Suprapubic skin (tissue), 4 donors: ENCODE measurements at regions not wholly inside any gene's neighbourhood (a gene's known extent, or its start where the extent isn't known, plus 50 kb on each side); places are given as distances from the start of the nearest gene placed in this dataset.

Experiments used
- DNase-seq, 2 donors: peaks; one replicate each; pipeline ENCODE4 v3.0.0-alpha.2; 2019; ENCODE audit warnings: low spot score in 2 of 2
- H3K27ac ChIP-seq: fragments of 200-600 bp; sonication (generic); one replicate; pipeline ENCODE4 v1.5.1; 2019
- H3K27me3 ChIP-seq: fragments of 200-600 bp; sonication (generic); one replicate; pipeline ENCODE4 v1.5.1; 2019
- H3K36me3 ChIP-seq: fragments of 200-600 bp; sonication (generic); one replicate; pipeline ENCODE4 v1.5.1; 2019
- H3K4me1 ChIP-seq: fragments of 200-600 bp; sonication (generic); one replicate; pipeline ENCODE4 v1.5.1; 2019
- H3K4me3 ChIP-seq: fragments of 200-600 bp; sonication (generic); one replicate; pipeline ENCODE4 v1.5.1; 2019; ENCODE audit warnings: mild to moderate bottlenecking
- H3K9me3 ChIP-seq: fragments of 200-600 bp; sonication (generic); one replicate; pipeline ENCODE4 v1.5.1; 2019
- EP300 ChIP-seq: sonication (generic); formaldehyde crosslinking; IDR thresholded peaks from one replicate; pipeline ENCODE4 v1.6.1; 2017; ENCODE audit warnings: antibody characterized with exemption
- POLR2A ChIP-seq, 2 donors: fragments of 450-650 bp; IDR thresholded peaks; one replicate each; pipeline ENCODE4 v1.6.1; 2017; ENCODE audit warnings: antibody characterized with exemption in 2 of 2, mild to moderate bottlenecking in 2 of 2, moderate library complexity in 2 of 2
- POLR2AphosphoS5 ChIP-seq, 3 donors: sonication (generic); formaldehyde crosslinking; IDR thresholded peaks; one replicate each; pipeline ENCODE4 v1.6.1; 2017; ENCODE audit warnings: antibody characterized with exemption in 3 of 3
- WGBS: methylation state at CpG from one replicate; pipeline ENCODE4 v1.1.5; 2018; 5-methylcytosine and 5-hydroxymethylcytosine counted together
- TF ChIP-seq, protein P1 (sequence below), 2 donors: fragments of 200-600 bp in 1 of 2; fragments of 450-650 bp in 1 of 2; sonication (generic) in 1 of 2; IDR thresholded peaks; one replicate each; pipeline ENCODE4 v1.5.1; 2016 to 2019; ENCODE audit warnings: antibody characterized with exemption in 2 of 2, mild to moderate bottlenecking in 1 of 2, moderate library complexity in 1 of 2

DNA sequence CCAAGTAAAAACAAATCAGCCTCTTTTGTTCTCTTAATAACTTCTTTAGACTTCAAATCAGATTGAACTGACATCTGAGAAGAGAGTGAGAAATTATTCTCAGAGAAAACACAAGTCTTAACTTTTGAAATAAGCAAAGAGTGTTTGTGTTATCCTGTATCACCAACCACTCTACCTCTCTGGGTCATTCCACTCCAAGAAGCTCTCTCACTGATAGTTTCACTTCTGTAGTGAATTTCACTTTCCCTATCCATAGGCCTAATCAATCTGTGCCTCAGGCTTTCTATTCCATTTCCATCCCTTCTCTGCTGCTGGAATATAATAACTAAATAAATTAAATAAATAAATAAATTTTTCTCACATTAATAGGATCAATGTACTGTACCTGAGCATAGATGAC lies 235.0 kb downstream of the HTR1B start:
- H3K27ac ChIP-seq, result no peak overlapping the region
- TF ChIP-seq POLR2AphosphoS5 (IDR thresholded peaks at IDR 0.05) (no peak), POLR2A (IDR thresholded peaks at IDR 0.05) (no peak), EP300 (no peak)
- TF ChIP-seq, protein P1, sequence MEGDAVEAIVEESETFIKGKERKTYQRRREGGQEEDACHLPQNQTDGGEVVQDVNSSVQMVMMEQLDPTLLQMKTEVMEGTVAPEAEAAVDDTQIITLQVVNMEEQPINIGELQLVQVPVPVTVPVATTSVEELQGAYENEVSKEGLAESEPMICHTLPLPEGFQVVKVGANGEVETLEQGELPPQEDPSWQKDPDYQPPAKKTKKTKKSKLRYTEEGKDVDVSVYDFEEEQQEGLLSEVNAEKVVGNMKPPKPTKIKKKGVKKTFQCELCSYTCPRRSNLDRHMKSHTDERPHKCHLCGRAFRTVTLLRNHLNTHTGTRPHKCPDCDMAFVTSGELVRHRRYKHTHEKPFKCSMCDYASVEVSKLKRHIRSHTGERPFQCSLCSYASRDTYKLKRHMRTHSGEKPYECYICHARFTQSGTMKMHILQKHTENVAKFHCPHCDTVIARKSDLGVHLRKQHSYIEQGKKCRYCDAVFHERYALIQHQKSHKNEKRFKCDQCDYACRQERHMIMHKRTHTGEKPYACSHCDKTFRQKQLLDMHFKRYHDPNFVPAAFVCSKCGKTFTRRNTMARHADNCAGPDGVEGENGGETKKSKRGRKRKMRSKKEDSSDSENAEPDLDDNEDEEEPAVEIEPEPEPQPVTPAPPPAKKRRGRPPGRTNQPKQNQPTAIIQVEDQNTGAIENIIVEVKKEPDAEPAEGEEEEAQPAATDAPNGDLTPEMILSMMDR (IDR thresholded peaks at IDR 0.05), result no peak

DNA sequence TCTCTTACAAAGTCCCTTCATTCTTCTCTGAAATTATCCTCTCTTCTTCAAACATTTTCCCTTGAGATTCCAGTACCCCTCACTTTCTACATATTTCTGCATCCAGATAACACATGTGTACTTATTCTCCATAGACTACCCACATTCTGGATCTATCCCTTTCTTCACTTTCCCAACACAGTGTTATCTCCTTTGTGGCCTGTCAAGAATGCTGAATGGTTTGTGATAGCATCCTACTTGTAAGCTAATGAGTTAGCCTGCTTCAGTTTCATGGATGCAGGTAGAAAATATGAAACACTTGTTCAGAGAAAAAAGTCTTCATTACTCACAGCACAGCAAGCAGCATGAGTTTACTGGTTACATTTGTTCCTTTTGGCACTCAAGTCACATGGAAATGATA lies 245.4 kb downstream of the HTR1B start:
- DNase-seq, result no peak
- no peak overlapping the region for H3K27ac ChIP-seq

More for the DNA sequence above, 235.0 kb downstream of the HTR1B start:
- Histone ChIP-seq H3K9me3 (no peaks in the 10 kb centered on the region), H3K4me3 (no peak overlapping the region), H3K4me1 (no peaks in the 10 kb centered on the region), H3K27me3 (no peaks in the 10 kb centered on the region), H3K36me3 (no peaks in the 10 kb centered on the region)
- no peak for DNase-seq

DNA sequence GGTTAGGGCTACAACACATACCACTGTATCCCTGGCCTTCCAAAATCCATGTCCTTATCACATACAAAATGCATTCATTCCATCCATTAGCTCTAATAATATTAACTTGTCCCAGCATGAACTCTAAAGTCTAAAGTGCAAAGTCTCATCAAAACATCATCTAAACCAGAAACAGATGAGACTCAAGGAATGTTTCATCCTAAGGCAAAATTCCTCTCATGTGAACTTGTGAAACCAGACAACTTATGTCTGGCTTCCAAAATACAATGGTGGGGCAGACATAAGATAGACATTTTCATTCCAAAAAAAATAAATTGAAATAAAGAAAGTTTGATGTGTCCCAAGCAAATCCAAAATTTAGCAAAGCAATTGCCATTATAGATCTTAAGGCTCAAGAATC lies 257.4 kb downstream of the HTR1B start:
- Histone ChIP-seq H3K36me3 (no peaks in the 10 kb centered on the region), H3K9me3 (no peaks in the 10 kb centered on the region), H3K4me3 (no peak overlapping the region), H3K27me3 (no peaks in the 10 kb centered on the region), H3K27ac (no peak overlapping the region), H3K4me1 (no peaks in the 10 kb centered on the region)
- no peak for DNase-seq
- TF ChIP-seq POLR2AphosphoS5 (IDR thresholded peaks at IDR 0.05) (no peak), EP300 (no peak), POLR2A (IDR thresholded peaks at IDR 0.05) (no peak)
- TF ChIP-seq, protein P1 (IDR thresholded peaks at IDR 0.05), result no peak

More for the DNA sequence above, 245.4 kb downstream of the HTR1B start:
- Histone ChIP-seq H3K4me3 (no peak overlapping the region), H3K9me3 (peaks cover 7% of the 10 kb centered on the region), H3K4me1 (no peaks in the 10 kb centered on the region), H3K27me3 (no peaks in the 10 kb centered on the region), H3K36me3 (no peaks in the 10 kb centered on the region)
- TF ChIP-seq, protein P1 (IDR thresholded peaks at IDR 0.05), result no peak
- TF ChIP-seq POLR2A (IDR thresholded peaks at IDR 0.05) (no peak), EP300 (no peak), POLR2AphosphoS5 (IDR thresholded peaks at IDR 0.05) (no peak)

DNA sequence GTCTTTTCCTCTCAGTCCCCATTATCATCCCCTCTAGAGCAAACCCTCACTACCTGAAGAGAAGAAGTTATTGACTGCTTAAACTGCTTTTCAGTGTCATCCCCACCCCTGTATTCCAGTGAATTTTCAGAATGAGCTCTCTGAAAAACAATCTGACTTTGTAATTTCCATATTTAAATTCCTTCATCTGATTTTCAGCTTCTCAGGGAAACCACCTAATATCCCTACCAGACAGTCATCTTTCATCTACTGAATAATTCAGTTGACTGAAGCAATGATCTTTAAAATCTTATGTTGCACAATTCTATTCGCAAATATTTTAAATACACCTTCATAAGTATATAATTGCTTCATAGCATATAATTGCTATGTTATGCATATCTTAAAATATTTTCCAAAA lies 258.7 kb downstream of the HTR1B start:
- WGBS, result 72% methylated on average over 1 of the region's 1 CpG
- no peaks in the 10 kb centered on the region for H3K4me1 ChIP-seq
- TF ChIP-seq, protein P1 (IDR thresholded peaks at IDR 0.05), result no peak
- TF ChIP-seq POLR2AphosphoS5 (IDR thresholded peaks at IDR 0.05), result no peak
- no peak overlapping the region for H3K4me3 ChIP-seq
- H3K9me3 ChIP-seq, result no peaks in the 10 kb centered on the region
- no peak overlapping the region for H3K27ac ChIP-seq
- no peak for DNase-seq
- H3K36me3 ChIP-seq, result no peaks in the 10 kb centered on the region
- no peaks in the 10 kb centered on the region for H3K27me3 ChIP-seq

DNA sequence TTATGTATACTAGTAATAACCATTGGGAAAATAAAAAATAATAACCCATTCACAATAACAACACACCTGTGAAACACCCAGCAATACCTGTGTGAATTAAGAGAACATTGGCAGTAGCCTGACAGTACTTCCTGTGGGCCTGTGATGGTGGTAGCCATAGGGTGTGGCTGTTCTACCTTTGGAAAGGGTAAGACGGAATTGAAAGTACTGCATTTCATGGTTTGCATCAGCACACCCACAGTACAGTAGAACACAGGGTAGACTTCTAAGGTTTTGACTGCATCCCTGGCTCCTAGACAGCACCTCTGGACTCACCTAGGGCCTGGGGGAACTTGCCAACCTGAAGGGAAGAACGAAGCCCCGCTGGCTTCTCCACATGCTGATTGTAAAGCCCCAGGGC lies 279.8 kb downstream of the HTR1B start:
- Histone ChIP-seq H3K36me3 (no peaks in the 10 kb centered on the region), H3K27me3 (no peaks in the 10 kb centered on the region), H3K4me3 (no peak overlapping the region), H3K4me1 (no peaks in the 10 kb centered on the region), H3K27ac (no peak overlapping the region), H3K9me3 (no peaks in the 10 kb centered on the region)
- TF ChIP-seq POLR2A (IDR thresholded peaks at IDR 0.05) (no peak), POLR2AphosphoS5 (IDR thresholded peaks at IDR 0.05) (no peak), EP300 (no peak)
- TF ChIP-seq, protein P1 (IDR thresholded peaks at IDR 0.05), result no peak
- DNase-seq, result no peak
- 80% methylated on average over 3 of the region's 3 CpGs for WGBS
